Astrocyte of the spinal cord (primary cell): ENCODE measurements at regions not wholly inside any gene's neighbourhood (a gene's known extent, or its start where the extent isn't known, plus 50 kb on each side); places are given as distances from the start of the nearest gene placed in this dataset.

ENCODE experiments used
- DNase-seq: peaks from one replicate; pipeline ENCODE4 v3.0.0; 2011; ENCODE audit warnings: low read depth, low spot score
- H3K4me3 ChIP-seq: 2 replicates; pipeline ENCODE4 v1.5.1; 2011; ENCODE audit warnings: low read depth, mild to moderate bottlenecking, low read length, moderate library complexity
- CTCF ChIP-seq: IDR thresholded peaks from 2 replicates; pipeline ENCODE4 v1.5.1; 2012; ENCODE audit warnings: low read depth, mild to moderate bottlenecking, low read length, inconsistent platforms
- in situ Hi-C: cut with HindIII; loops from 2 replicates; pipeline ENCODE4 v1.10.0; 2017; ENCODE audit warnings: low sequenced_read_pairs

- DNase-seq: peak; percentile 1
- TF ChIP-seq CTCF: no peak
- in situ Hi-C loops: no loop called here
- H3K4me3 ChIP-seq: no peak overlapping the region
Observed at GRCh38 chr1:157893686-157894085, 52.1 kb upstream of the CD5L start.

GRCh38 chr1:157894613-157895165, 53.1 kb upstream of the CD5L start:
- DNase-seq: no peak
- in situ Hi-C loops: no loop called here
- H3K4me3 ChIP-seq: no peak overlapping the region
- TF ChIP-seq CTCF: no peak

GRCh38 chr1:157910270-157910669, 68.7 kb upstream of the CD5L start:
- no peak overlapping the region for H3K4me3 ChIP-seq
- TF ChIP-seq CTCF: no peak
- DNase-seq: no peak
- in situ Hi-C loops: no loop called here

- no peak overlapping the region for H3K4me3 ChIP-seq
- DNase-seq: no peak
- in situ Hi-C loops: no loop called here
- no peak for TF ChIP-seq CTCF
Observed at GRCh38 chr1:157915859-157916258, 74.3 kb upstream of the CD5L start.

GRCh38 chr1:157916887-157917570, 75.4 kb upstream of the CD5L start:
- in situ Hi-C loops: no loop called here
- no peak for TF ChIP-seq CTCF
- no peak for DNase-seq
- H3K4me3 ChIP-seq: no peak overlapping the region

GRCh38 chr1:157920748-157921147, 72.7 kb upstream of the KIRREL1 start:
- no peak for DNase-seq
- H3K4me3 ChIP-seq: no peak overlapping the region
- in situ Hi-C loops: no loop called here
- no peak for TF ChIP-seq CTCF
